ENCODE measurements at regions not wholly inside any gene's neighbourhood (a gene's known extent, or its start where the extent isn't known, plus 50 kb on each side); places are given as distances from the start of the nearest gene placed in this dataset.

DNA sequence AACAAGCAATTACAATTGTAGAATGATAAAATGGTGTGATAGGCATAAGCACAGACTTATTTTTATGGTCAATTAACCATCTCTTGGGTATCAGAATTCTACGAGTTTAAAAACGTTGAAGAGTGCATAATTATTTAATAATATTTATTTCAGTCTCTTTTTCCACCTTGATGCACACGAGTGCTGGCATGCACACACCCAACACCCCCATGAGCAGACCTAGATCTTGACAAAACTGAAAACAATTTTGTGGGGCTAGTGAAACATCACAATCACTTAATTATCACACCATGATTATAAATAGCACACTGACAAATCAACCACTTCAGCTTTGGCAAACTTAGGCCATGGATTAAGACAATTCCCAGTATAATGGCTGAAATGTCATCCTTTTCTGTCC is 61.0 kb upstream of the RFC3 start:
- DNase-seq: no peak
- Histone ChIP-seq H3K36me3 (ENCODE audit: control insufficient read depth, insufficient read depth, low read length) (no peaks in the 10 kb centered on the region), H3K4me3 (ENCODE audit: low read length) (no peak overlapping the region), H3K27ac (ENCODE audit: low read length) (no peak overlapping the region), H3K9me3 (replicated peaks; ENCODE audit: control insufficient read depth, low read depth, low read length) (no peaks in the 10 kb centered on the region), H3K27me3 (ENCODE audit: control insufficient read depth, insufficient read depth, low read length) (no peaks in the 10 kb centered on the region), H3K4me1 (ENCODE audit: control insufficient read depth, insufficient read depth, low read length) (no peaks in the 10 kb centered on the region)
- 80% methylated on average over 1 of the region's 3 CpGs for WGBS (ENCODE audit: insufficient coverage)

DNA sequence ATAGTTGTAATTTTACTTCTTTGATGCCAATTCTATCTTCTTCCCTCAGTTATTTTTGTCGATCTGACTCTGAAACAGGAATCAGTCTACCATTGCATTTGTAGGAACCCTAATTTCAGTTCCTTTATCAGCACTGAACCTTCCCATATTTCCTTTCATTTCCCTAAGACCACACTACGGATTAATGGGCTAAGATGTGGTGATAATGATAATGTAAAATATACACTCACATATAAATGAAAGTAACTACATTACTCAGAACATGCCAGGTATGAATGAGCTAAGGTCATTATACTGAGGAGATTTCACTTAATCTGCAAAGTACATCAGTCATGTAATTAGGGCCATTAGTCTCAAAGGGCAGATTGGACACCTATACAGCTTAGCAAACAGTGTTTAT is 60.2 kb upstream of the RFC3 start:
- no CpG with 5 or more reads among the region's 2 CpGs for WGBS (ENCODE audit: insufficient coverage)
- H3K27me3 ChIP-seq (ENCODE audit: control insufficient read depth, insufficient read depth, low read length): no peaks in the 10 kb centered on the region
- H3K9me3 ChIP-seq (replicated peaks; ENCODE audit: control insufficient read depth, low read depth, low read length): no peaks in the 10 kb centered on the region
- H3K27ac ChIP-seq (ENCODE audit: low read length): no peak overlapping the region
- peak; percentile 44 for DNase-seq
- no peak overlapping the region for H3K4me3 ChIP-seq (ENCODE audit: low read length)
- no peaks in the 10 kb centered on the region for H3K36me3 ChIP-seq (ENCODE audit: control insufficient read depth, insufficient read depth, low read length)
- H3K4me1 ChIP-seq (ENCODE audit: control insufficient read depth, insufficient read depth, low read length): no peaks in the 10 kb centered on the region

DNA sequence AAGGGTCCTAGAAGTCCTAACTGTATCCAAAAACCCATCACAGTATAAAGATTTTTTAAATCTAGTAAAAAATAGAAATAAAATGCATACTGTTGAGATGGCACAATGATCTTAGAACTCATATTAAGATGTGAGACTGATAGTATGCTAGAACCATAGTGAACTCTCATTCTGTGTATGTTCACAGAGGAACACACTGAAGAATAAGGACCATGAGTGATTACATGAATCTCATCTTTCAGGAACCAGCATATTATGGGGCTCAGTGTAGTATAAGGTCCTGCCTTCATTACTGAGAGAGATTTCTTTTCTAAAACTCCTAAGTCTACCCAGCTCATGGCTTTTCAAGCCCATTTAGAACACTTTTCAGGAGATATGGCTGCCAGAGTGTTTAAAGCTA is 59.8 kb upstream of the RFC3 start:
- Histone ChIP-seq H3K27ac (ENCODE audit: low read length) (no peak overlapping the region), H3K4me3 (ENCODE audit: low read length) (no peak overlapping the region), H3K27me3 (ENCODE audit: control insufficient read depth, insufficient read depth, low read length) (no peaks in the 10 kb centered on the region), H3K4me1 (ENCODE audit: control insufficient read depth, insufficient read depth, low read length) (no peaks in the 10 kb centered on the region), H3K9me3 (replicated peaks; ENCODE audit: control insufficient read depth, low read depth, low read length) (no peaks in the 10 kb centered on the region), H3K36me3 (ENCODE audit: control insufficient read depth, insufficient read depth, low read length) (no peaks in the 10 kb centered on the region)
- DNase-seq: no peak

DNA sequence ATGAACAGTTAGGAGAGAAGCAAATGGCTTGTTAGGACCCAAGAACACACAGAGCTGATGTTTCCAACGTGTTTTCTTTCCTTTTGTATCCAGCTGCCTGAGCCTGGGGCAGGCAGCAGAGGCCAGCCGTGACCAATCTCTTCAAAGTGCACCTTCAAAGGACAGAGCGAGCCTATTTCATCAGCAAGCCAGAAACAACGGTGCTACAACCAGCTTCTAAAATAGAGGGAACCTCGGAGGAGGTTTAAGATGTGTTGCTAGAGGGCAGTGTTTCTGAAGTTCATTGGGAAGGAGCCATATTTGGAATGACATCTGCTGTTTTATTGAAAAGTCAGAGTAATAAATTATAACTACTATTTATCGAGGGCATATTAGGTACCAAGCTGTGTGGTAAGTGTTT is 56.2 kb upstream of the RFC3 start:
- Histone ChIP-seq H3K9me3 (replicated peaks; ENCODE audit: control insufficient read depth, low read depth, low read length) (no peaks in the 10 kb centered on the region), H3K36me3 (ENCODE audit: control insufficient read depth, insufficient read depth, low read length) (no peaks in the 10 kb centered on the region), H3K4me3 (ENCODE audit: low read length) (no peak overlapping the region), H3K27me3 (ENCODE audit: control insufficient read depth, insufficient read depth, low read length) (no peaks in the 10 kb centered on the region), H3K27ac (ENCODE audit: low read length) (no peak overlapping the region), H3K4me1 (ENCODE audit: control insufficient read depth, insufficient read depth, low read length) (no peaks in the 10 kb centered on the region)
- 10% methylated on average over 2 of the region's 6 CpGs for WGBS (ENCODE audit: insufficient coverage)
- DNase-seq: no peak

DNA sequence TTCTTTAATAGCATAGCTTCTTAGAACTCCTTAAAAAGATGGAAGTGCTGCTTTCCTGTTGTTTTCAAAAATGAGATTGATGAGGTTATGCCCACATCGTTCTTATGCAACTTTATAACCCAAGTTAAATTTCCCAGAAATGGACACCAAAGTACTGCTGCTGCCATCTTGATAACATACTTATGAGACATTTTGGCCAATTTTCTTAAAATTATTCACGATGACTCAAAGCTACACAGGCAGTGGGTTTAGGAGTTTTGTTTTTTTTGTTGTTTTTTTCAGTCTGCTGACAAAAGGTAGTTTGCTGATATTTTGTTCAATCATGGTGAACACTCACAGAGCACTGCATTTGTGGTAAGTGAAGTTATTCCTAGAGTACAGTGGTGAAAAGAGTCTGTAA is 54.9 kb upstream of the RFC3 start:
- H3K27me3 ChIP-seq (ENCODE audit: control insufficient read depth, insufficient read depth, low read length): no peaks in the 10 kb centered on the region
- no peak overlapping the region for H3K27ac ChIP-seq (ENCODE audit: low read length)
- H3K4me3 ChIP-seq (ENCODE audit: low read length): no peak overlapping the region
- no peaks in the 10 kb centered on the region for H3K4me1 ChIP-seq (ENCODE audit: control insufficient read depth, insufficient read depth, low read length)
- no peaks in the 10 kb centered on the region for H3K36me3 ChIP-seq (ENCODE audit: control insufficient read depth, insufficient read depth, low read length)
- no peak for DNase-seq
- no CpG with 5 or more reads among the region's 2 CpGs for WGBS (ENCODE audit: insufficient coverage)
- no peaks in the 10 kb centered on the region for H3K9me3 ChIP-seq (replicated peaks; ENCODE audit: control insufficient read depth, low read depth, low read length)

DNA sequence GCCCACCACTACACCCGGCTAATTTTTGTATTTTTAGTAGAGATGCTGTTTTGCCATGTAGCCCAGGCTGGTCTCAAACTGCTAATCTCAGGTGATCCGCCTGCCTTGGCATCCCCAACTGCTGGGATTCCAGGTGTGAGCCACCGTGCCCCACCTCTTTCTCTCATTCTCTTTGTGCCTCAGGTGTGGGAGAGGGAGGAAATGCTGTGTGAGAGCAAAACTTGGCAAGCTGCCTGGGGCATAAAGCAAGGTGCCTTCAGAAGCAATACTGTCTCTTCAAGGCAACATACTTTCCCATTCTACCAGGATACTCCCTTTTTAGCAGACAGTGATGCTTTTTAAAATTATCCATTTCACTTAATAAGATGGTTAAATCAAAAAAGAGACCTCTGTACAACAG is 53.2 kb upstream of the RFC3 start:
- H3K9me3 ChIP-seq (replicated peaks; ENCODE audit: control insufficient read depth, low read depth, low read length): no peaks in the 10 kb centered on the region
- no peaks in the 10 kb centered on the region for H3K36me3 ChIP-seq (ENCODE audit: control insufficient read depth, insufficient read depth, low read length)
- H3K4me3 ChIP-seq (ENCODE audit: low read length): no peak overlapping the region
- no peaks in the 10 kb centered on the region for H3K27me3 ChIP-seq (ENCODE audit: control insufficient read depth, insufficient read depth, low read length)
- WGBS (ENCODE audit: insufficient coverage): no CpG with 5 or more reads among the region's 3 CpGs
- no peaks in the 10 kb centered on the region for H3K4me1 ChIP-seq (ENCODE audit: control insufficient read depth, insufficient read depth, low read length)
- no peak for DNase-seq
- no peak overlapping the region for H3K27ac ChIP-seq (ENCODE audit: low read length)

DNA sequence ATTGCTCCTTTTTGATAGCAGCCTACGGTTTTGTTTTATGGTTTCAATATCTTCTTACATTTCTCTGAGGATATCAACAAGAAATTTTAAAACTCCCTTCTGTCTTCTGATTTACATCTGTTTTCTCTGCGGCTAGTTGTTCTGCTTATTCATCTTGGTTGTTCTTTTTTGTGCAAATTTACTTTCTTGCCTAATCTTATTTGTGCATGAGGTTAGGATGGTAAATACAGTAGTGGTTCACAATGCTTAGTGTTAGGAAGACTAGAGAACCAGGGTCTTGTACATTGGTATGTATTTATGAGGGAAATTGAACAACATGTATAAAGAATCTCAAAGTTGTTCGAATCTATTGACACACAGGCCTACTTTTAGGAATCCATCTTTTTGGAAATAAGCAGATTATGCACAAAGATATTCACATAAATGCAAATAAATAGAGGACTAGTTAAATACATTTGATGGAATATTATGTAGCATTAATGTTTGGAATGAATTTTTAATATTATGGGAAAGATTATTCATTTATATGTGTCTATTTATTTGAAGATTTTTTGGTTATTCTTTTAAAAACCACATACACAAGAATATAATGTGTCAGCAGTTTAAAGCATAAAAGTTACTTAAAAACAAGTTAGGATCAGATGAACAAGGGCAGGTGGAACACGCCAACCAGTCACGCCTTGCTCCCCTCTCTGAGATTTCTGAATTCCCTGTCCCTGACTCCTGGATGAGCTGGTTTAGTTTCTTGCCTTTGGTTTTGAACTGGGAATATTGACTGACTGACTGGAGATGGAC is 51.4 kb upstream of the RFC3 start:
- H3K4me3 ChIP-seq (ENCODE audit: low read length): no peak overlapping the region
- no peaks in the 10 kb centered on the region for H3K27me3 ChIP-seq (ENCODE audit: control insufficient read depth, insufficient read depth, low read length)
- H3K4me1 ChIP-seq (ENCODE audit: control insufficient read depth, insufficient read depth, low read length): no peaks in the 10 kb centered on the region
- no peaks in the 10 kb centered on the region for H3K9me3 ChIP-seq (replicated peaks; ENCODE audit: control insufficient read depth, low read depth, low read length)
- H3K36me3 ChIP-seq (ENCODE audit: control insufficient read depth, insufficient read depth, low read length): no peaks in the 10 kb centered on the region
- H3K27ac ChIP-seq (ENCODE audit: low read length): no peak overlapping the region
- DNase-seq: no peak
- 93% methylated on average over 2 of the region's 5 CpGs for WGBS (ENCODE audit: insufficient coverage)

DNA sequence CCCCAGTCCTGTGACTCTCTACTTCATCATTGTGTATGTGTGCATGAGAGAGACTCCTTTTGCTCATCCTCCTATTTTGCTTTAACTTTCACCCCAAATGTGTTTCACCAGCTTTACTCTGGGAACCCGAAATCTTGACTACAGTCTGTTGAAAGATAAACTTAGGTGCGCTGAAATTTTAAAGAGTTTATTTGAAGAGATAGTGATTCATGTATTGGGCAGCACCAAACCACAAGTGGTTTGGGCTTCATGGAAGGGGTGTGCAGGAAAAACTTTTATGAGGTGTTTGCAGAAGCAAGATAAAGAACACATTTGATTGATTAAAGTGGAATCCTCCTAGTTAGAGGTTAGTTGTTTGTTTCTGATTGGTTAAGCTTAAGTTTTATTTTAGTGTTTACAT is 50.8 kb upstream of the RFC3 start:
- WGBS (ENCODE audit: insufficient coverage): 100% methylated on average over 1 of the region's 2 CpGs
- Histone ChIP-seq H3K4me1 (ENCODE audit: control insufficient read depth, insufficient read depth, low read length) (no peaks in the 10 kb centered on the region), H3K27me3 (ENCODE audit: control insufficient read depth, insufficient read depth, low read length) (no peaks in the 10 kb centered on the region), H3K4me3 (ENCODE audit: low read length) (no peak overlapping the region), H3K36me3 (ENCODE audit: control insufficient read depth, insufficient read depth, low read length) (no peaks in the 10 kb centered on the region), H3K27ac (ENCODE audit: low read length) (no peak overlapping the region), H3K9me3 (replicated peaks; ENCODE audit: control insufficient read depth, low read depth, low read length) (no peaks in the 10 kb centered on the region)
- no peak for DNase-seq
